ENCODE measurements at regions not wholly inside any gene's neighbourhood (a gene's known extent, or its start where the extent isn't known, plus 50 kb on each side); places are given as distances from the start of the nearest gene placed in this dataset.
A peak's percentile ranks its signal among the peaks of the same experiment; 100 is the strongest.

DNA sequence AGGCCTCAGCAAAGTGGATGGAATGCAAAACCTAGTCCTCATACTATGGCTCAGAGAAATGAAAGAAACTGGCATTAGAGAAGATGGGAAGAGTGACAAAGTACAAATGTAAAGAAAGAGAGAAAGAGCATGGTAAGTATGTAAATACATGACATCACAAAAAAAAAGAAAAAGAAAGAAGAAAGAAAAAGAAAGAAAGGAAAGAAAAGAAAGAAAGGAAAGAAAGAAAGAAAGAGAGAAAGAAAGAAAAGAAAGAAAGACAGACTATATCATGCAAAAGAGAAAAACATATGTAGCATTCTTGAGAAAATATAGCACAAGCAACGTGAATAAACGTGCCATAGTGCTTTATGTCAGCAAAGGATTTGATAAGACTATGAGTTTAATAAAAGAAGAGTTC is 76.1 kb upstream of the CACHD1 start:
- H3K36me3 ChIP-seq (ENCODE audit: control insufficient read depth in 2 of 2, insufficient read depth in 1 of 2, low read length in 2 of 2), result no peaks in the 10 kb centered on the region
- H3K27ac ChIP-seq (ENCODE audit: extremely low read depth, low read depth, low read length), result no peak overlapping the region
- TF ChIP-seq ZNF654 (tag by site-specific recombination; IDR thresholded peaks at IDR 0.05; ENCODE audit: low read depth) (no peak), ZXDB (tag by site-specific recombination; IDR thresholded peaks at IDR 0.05) (no peak), ZNF366 (tag by site-specific recombination; conservative IDR thresholded peaks at IDR 0.05) (peak; percentile 60; the same call in 1 of the 2 replicates)
- TF ChIP-seq, protein P1, sequence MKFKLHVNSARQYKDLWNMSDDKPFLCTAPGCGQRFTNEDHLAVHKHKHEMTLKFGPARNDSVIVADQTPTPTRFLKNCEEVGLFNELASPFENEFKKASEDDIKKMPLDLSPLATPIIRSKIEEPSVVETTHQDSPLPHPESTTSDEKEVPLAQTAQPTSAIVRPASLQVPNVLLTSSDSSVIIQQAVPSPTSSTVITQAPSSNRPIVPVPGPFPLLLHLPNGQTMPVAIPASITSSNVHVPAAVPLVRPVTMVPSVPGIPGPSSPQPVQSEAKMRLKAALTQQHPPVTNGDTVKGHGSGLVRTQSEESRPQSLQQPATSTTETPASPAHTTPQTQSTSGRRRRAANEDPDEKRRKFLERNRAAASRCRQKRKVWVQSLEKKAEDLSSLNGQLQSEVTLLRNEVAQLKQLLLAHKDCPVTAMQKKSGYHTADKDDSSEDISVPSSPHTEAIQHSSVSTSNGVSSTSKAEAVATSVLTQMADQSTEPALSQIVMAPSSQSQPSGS (tag by site-specific recombination; IDR thresholded peaks at IDR 0.05; ENCODE audit: low read depth), result peak; percentile 62; the same call in 1 of the 2 replicates
- H3K4me3 ChIP-seq (ENCODE audit: low read depth, low read length), result no peak overlapping the region
- ChIA-PET POLR2A (no interaction called here), CTCF (no interaction called here)
- no peaks in the 10 kb centered on the region for H3K9me3 ChIP-seq (ENCODE audit: control insufficient read depth, insufficient read depth, low read depth, low read length)
- no peaks in the 10 kb centered on the region for H3K4me1 ChIP-seq (ENCODE audit: control insufficient read depth, insufficient read depth, low read length)

GRCh38 chr1:64396817-64397216 is 73.1 kb upstream of the CACHD1 start:
- ChIA-PET CTCF (interaction anchor here (0.5 kb wide), 1 partner anchor 190 kb away, joined by 3 read pairs; no protein-coding TSS in a partner anchor), POLR2A (no interaction called here)
- no peak overlapping the region for H3K4me3 ChIP-seq (ENCODE audit: low read depth, low read length)
- H3K27ac ChIP-seq (ENCODE audit: extremely low read depth, low read depth, low read length), result no peak overlapping the region
- H3K36me3 ChIP-seq (ENCODE audit: control insufficient read depth in 2 of 2, insufficient read depth in 1 of 2, low read length in 2 of 2), result no peaks in the 10 kb centered on the region
- TF ChIP-seq ZNF645 (tag by site-specific recombination; IDR thresholded peaks at IDR 0.05) (no peak), ZNF747 (tag by site-specific recombination; IDR thresholded peaks at IDR 0.05) (no peak), ZNF510 (tag by site-specific recombination; IDR thresholded peaks at IDR 0.05; ENCODE audit: insufficient replicate concordance) (no peak)
- TF ChIP-seq, protein P2, sequence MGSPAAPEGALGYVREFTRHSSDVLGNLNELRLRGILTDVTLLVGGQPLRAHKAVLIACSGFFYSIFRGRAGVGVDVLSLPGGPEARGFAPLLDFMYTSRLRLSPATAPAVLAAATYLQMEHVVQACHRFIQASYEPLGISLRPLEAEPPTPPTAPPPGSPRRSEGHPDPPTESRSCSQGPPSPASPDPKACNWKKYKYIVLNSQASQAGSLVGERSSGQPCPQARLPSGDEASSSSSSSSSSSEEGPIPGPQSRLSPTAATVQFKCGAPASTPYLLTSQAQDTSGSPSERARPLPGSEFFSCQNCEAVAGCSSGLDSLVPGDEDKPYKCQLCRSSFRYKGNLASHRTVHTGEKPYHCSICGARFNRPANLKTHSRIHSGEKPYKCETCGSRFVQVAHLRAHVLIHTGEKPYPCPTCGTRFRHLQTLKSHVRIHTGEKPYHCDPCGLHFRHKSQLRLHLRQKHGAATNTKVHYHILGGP (tag by site-specific recombination; IDR thresholded peaks at IDR 0.05), result no peak
- no peaks in the 10 kb centered on the region for H3K4me1 ChIP-seq (ENCODE audit: control insufficient read depth, insufficient read depth, low read length)
- H3K9me3 ChIP-seq (ENCODE audit: control insufficient read depth, insufficient read depth, low read depth, low read length), result no peaks in the 10 kb centered on the region

- no peak overlapping the region for H3K27ac ChIP-seq (ENCODE audit: extremely low read depth, low read depth, low read length)
- no peaks in the 10 kb centered on the region for H3K36me3 ChIP-seq (ENCODE audit: control insufficient read depth in 2 of 2, insufficient read depth in 1 of 2, low read length in 2 of 2)
- POLR2A ChIA-PET, result no interaction called here
- H3K4me3 ChIP-seq (ENCODE audit: low read depth, low read length), result no peak overlapping the region
- CTCF ChIA-PET, result no interaction called here
- TF ChIP-seq EGR2 (tag by site-specific recombination; IDR thresholded peaks at IDR 0.05; ENCODE audit: low read depth) (no peak), ZBTB8A (tag by site-specific recombination; IDR thresholded peaks at IDR 0.05) (no peak), ZNF350 (tag by site-specific recombination; IDR thresholded peaks at IDR 0.05) (no peak)
- no peaks in the 10 kb centered on the region for H3K4me1 ChIP-seq (ENCODE audit: control insufficient read depth, insufficient read depth, low read length)
- no peaks in the 10 kb centered on the region for H3K9me3 ChIP-seq (ENCODE audit: control insufficient read depth, insufficient read depth, low read depth, low read length)
Observed at GRCh38 chr1:64397541-64397940, 72.4 kb upstream of the CACHD1 start.

GRCh38 chr1:64398936-64399335 is 71.0 kb upstream of the CACHD1 start:
- ChIA-PET POLR2A (no interaction called here), CTCF (interaction anchor here (0.6 to 0.9 kb wide), 2 partner anchors 10 to 44 kb away, joined by 3 to 5 read pairs; no protein-coding TSS in a partner anchor)
- Histone ChIP-seq H3K4me3 (ENCODE audit: low read depth, low read length) (no peak overlapping the region), H3K36me3 (ENCODE audit: control insufficient read depth in 2 of 2, insufficient read depth in 1 of 2, low read length in 2 of 2) (no peaks in the 10 kb centered on the region), H3K27ac (ENCODE audit: extremely low read depth, low read depth, low read length) (no peak overlapping the region), H3K9me3 (ENCODE audit: control insufficient read depth, insufficient read depth, low read depth, low read length) (no peaks in the 10 kb centered on the region), H3K4me1 (ENCODE audit: control insufficient read depth, insufficient read depth, low read length) (no peaks in the 10 kb centered on the region)
- TF ChIP-seq, protein P1 (tag by site-specific recombination; IDR thresholded peaks at IDR 0.05; ENCODE audit: low read depth), result no peak
- TF ChIP-seq ZNF140 (tag by site-specific recombination; IDR thresholded peaks at IDR 0.05) (no peak), ZBTB48 (tag by site-specific recombination; IDR thresholded peaks at IDR 0.05) (no peak), ZNF707 (tag by site-specific recombination; IDR thresholded peaks at IDR 0.05) (no peak), ZNF596 (tag by site-specific recombination; IDR thresholded peaks at IDR 0.05) (no peak), ZNF202 (tag by site-specific recombination; IDR thresholded peaks at IDR 0.05; ENCODE audit: borderline replicate concordance) (no peak), GLIS1 (tag by site-specific recombination; IDR thresholded peaks at IDR 0.05) (no peak), ZBTB49 (tag by site-specific recombination; IDR thresholded peaks at IDR 0.05; ENCODE audit: low read depth) (no peak), ZNF473 (tag by site-specific recombination; IDR thresholded peaks at IDR 0.05) (no peak), HOXA7 (CRISPR knock-in tag; IDR thresholded peaks at IDR 0.05; ENCODE audit: borderline replicate concordance) (no peak), GFI1B (tag by site-specific recombination; IDR thresholded peaks at IDR 0.05) (no peak), ZNF777 (tag by site-specific recombination; IDR thresholded peaks at IDR 0.05; ENCODE audit: borderline replicate concordance) (no peak)

All from HEK293 (cell line).